K562 (cell line): ENCODE measurements at regions not wholly inside any gene's neighbourhood (a gene's known extent, or its start where the extent isn't known, plus 50 kb on each side); places are given as distances from the start of the nearest gene placed in this dataset.

Source experiments
- JUN ChIP-seq, 2 experiments: sonication (generic) in 1 of 2; formaldehyde crosslinking in 1 of 2; IDR thresholded peaks; 2 replicates each; pipeline versions ENCODE4 v1.6.1 to v1.8.0; 2012 to 2022; ENCODE audit warnings: borderline replicate concordance in 2 of 2, mild to moderate bottlenecking in 2 of 2, improper control_type of control experiment in 1 of 2, low read depth in 1 of 2, low read length in 1 of 2, missing genetic modification reagents in 1 of 2
- L3MBTL2 ChIP-seq: fragments of 450-650 bp; IDR thresholded peaks from 2 replicates; pipeline ENCODE4 v1.6.1; 2016; ENCODE audit warnings: mild to moderate bottlenecking, moderate library complexity
- MAZ ChIP-seq, 2 experiments: fragments of 450-650 bp in 1 of 2; sonication (generic) in 1 of 2; formaldehyde crosslinking; IDR thresholded peaks in 1 of 2; conservative IDR thresholded peaks in 1 of 2; 2 replicates each; pipeline versions ENCODE4 v1.4.0 to v1.5.0; 2020; ENCODE audit warnings: mild to moderate bottlenecking in 1 of 2, missing genetic modification reagents in 1 of 2
- SMC3 ChIP-seq: conservative IDR thresholded peaks from 2 replicates; pipeline ENCODE4 v1.6.1; 2011; ENCODE audit warnings: low read depth, low read length, improper control_type of control experiment; ENCODE audit not compliant: insufficient read depth
- SRF ChIP-seq, 2 experiments: fragments of 250-450, 450-650 bp in 1 of 2; sonication (Bioruptor Pico) in 1 of 2; sonication (generic) in 1 of 2; formaldehyde crosslinking; IDR thresholded peaks; 2 replicates each; pipeline versions ENCODE4 v1.5.0 to v1.5.1; 2020 to 2022; ENCODE audit warnings: mild to moderate bottlenecking in 1 of 2, missing genetic modification reagents in 1 of 2
- ZNF778 ChIP-seq: fragments of 450-650 bp; formaldehyde crosslinking; IDR thresholded peaks from 2 replicates; pipeline ENCODE4 v1.4.0; 2020; ENCODE audit warnings: mild to moderate bottlenecking, moderate library complexity
- TF ChIP-seq, protein P1 (sequence below): sonication (generic); formaldehyde crosslinking; IDR thresholded peaks from 2 replicates; pipeline ENCODE4 v1.8.1; 2023; ENCODE audit warnings: mild to moderate bottlenecking, missing genetic modification reagents
- TF ChIP-seq, protein P2 (sequence below), 2 experiments: IDR thresholded peaks in 1 of 2; conservative IDR thresholded peaks in 1 of 2; 2 replicates each; pipeline ENCODE4 v1.6.1; 2016; ENCODE audit warnings: low read depth in 2 of 2, mild to moderate bottlenecking in 1 of 2, missing compliant biosample characterization in 1 of 2, missing genetic modification characterization in 1 of 2, moderate library complexity in 1 of 2
- TF ChIP-seq, protein P3 (sequence below): sonication (generic); formaldehyde crosslinking; IDR thresholded peaks from 2 replicates; pipeline ENCODE4 v1.9.0; 2022; ENCODE audit warnings: mild to moderate bottlenecking, missing genetic modification reagents
- TF ChIP-seq, protein P4 (sequence below): fragments of 450-650 bp; IDR thresholded peaks from 2 replicates; pipeline ENCODE4 v1.6.1; 2017; ENCODE audit warnings: mild to moderate bottlenecking, moderate library complexity

DNA sequence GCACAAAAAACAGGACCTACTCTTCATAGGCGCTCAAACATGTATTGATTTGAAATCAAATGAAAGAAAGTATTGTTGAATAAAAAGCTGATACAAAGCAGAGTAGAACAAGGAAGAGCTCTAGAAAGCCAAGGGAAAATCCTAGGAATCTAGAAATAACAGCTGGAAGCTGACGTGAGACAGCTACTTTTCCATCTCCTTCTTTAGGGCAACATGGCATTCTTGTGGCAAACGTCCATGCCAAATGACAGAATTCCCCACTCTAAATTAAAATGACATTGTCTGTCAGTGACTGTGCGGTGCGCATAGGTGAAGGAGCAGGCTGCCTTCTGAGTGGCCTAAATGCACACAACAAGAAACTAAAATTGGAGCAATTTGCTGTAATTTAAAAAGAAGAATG, 557.4 kb downstream of the SOX11 start:
- TF ChIP-seq, protein P1, sequence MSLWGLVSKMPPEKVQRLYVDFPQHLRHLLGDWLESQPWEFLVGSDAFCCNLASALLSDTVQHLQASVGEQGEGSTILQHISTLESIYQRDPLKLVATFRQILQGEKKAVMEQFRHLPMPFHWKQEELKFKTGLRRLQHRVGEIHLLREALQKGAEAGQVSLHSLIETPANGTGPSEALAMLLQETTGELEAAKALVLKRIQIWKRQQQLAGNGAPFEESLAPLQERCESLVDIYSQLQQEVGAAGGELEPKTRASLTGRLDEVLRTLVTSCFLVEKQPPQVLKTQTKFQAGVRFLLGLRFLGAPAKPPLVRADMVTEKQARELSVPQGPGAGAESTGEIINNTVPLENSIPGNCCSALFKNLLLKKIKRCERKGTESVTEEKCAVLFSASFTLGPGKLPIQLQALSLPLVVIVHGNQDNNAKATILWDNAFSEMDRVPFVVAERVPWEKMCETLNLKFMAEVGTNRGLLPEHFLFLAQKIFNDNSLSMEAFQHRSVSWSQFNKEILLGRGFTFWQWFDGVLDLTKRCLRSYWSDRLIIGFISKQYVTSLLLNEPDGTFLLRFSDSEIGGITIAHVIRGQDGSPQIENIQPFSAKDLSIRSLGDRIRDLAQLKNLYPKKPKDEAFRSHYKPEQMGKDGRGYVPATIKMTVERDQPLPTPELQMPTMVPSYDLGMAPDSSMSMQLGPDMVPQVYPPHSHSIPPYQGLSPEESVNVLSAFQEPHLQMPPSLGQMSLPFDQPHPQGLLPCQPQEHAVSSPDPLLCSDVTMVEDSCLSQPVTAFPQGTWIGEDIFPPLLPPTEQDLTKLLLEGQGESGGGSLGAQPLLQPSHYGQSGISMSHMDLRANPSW (CRISPR knock-in tag): no peak
- TF ChIP-seq JUN (IDR thresholded peaks at IDR 0.05; ENCODE audit: borderline replicate concordance, low read depth, low read length): no peak
- TF ChIP-seq JUN (CRISPR knock-in tag; IDR thresholded peaks at IDR 0.05; ENCODE audit: borderline replicate concordance): no peak
- TF ChIP-seq, protein P2, sequence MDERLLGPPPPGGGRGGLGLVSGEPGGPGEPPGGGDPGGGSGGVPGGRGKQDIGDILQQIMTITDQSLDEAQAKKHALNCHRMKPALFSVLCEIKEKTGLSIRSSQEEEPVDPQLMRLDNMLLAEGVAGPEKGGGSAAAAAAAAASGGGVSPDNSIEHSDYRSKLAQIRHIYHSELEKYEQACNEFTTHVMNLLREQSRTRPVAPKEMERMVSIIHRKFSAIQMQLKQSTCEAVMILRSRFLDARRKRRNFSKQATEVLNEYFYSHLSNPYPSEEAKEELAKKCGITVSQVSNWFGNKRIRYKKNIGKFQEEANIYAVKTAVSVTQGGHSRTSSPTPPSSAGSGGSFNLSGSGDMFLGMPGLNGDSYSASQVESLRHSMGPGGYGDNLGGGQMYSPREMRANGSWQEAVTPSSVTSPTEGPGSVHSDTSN (CRISPR knock-in tag; IDR thresholded peaks at IDR 0.05; ENCODE audit: low read depth): no peak
- TF ChIP-seq, protein P2 (tag; conservative IDR thresholded peaks at IDR 0.05; ENCODE audit: low read depth): no peak
- TF ChIP-seq ZNF778 (CRISPR knock-in tag): no peak
- no peak for TF ChIP-seq SMC3
- TF ChIP-seq SRF (CRISPR knock-in tag; IDR thresholded peaks at IDR 0.05): no peak
- TF ChIP-seq, protein P3, sequence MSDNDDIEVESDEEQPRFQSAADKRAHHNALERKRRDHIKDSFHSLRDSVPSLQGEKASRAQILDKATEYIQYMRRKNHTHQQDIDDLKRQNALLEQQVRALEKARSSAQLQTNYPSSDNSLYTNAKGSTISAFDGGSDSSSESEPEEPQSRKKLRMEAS (CRISPR knock-in tag): no peak
- TF ChIP-seq, protein P4, sequence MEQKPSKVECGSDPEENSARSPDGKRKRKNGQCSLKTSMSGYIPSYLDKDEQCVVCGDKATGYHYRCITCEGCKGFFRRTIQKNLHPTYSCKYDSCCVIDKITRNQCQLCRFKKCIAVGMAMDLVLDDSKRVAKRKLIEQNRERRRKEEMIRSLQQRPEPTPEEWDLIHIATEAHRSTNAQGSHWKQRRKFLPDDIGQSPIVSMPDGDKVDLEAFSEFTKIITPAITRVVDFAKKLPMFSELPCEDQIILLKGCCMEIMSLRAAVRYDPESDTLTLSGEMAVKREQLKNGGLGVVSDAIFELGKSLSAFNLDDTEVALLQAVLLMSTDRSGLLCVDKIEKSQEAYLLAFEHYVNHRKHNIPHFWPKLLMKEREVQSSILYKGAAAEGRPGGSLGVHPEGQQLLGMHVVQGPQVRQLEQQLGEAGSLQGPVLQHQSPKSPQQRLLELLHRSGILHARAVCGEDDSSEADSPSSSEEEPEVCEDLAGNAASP: no peak
- TF ChIP-seq L3MBTL2: no peak
- no peak for TF ChIP-seq MAZ (CRISPR knock-in tag; conservative IDR thresholded peaks at IDR 0.05 in 1 of 2, IDR thresholded peaks at IDR 0.05 in 1 of 2)
